WTC11 (cell line): ENCODE measurements at regions not wholly inside any gene's neighbourhood (a gene's known extent, or its start where the extent isn't known, plus 50 kb on each side); places are given as distances from the start of the nearest gene placed in this dataset.

Experiments
- ATAC-seq: fragments of 200-7000 bp; cut with Tn5 transposase; 2 replicates; pipeline ENCODE4 v1.10.0; 2021; ENCODE audit warnings: mild to moderate bottlenecking, moderate library complexity
- CTCF ChIA-PET: fragments of 300-600 bp; sonication (Branson Sonifier 250); formaldehyde crosslinking; loops from one replicate; lab custom pipeline; 2021; ENCODE audit warnings: antibody characterized with exemption; lab: Charles Lee
- POLR2A ChIA-PET: fragments of 350-600 bp; sonication (Branson Sonifier 250); formaldehyde crosslinking; loops from one replicate; lab custom pipeline; 2021; ENCODE audit warnings: antibody characterized with exemption; lab: Charles Lee
- DNase-seq: peaks from one replicate; pipeline ENCODE4 v3.0.0; 2021; ENCODE audit warnings: low spot score
- H3K27ac Mint-ChIP-seq: 2 replicates; pipeline ENCODE4 v1.8.0; 2021; ENCODE audit warnings: mixed read lengths
- H3K27me3 Mint-ChIP-seq: 2 replicates; pipeline ENCODE4 v1.8.0; 2021; ENCODE audit warnings: low read depth, mild to moderate bottlenecking, moderate library complexity, mixed read lengths
- H3K36me3 Mint-ChIP-seq: 2 replicates; pipeline ENCODE4 v1.8.0; 2021; ENCODE audit warnings: mixed read lengths
- H3K4me1 Mint-ChIP-seq: 2 replicates; pipeline ENCODE4 v1.8.0; 2022; ENCODE audit warnings: mixed read lengths
- H3K4me3 Mint-ChIP-seq: 2 replicates; pipeline ENCODE4 v1.8.0; 2021; ENCODE audit warnings: mild to moderate bottlenecking, moderate library complexity, mixed read lengths
- H3K9me3 Mint-ChIP-seq: 2 replicates; pipeline ENCODE4 v1.8.0; 2021; ENCODE audit warnings: mixed read lengths
- CBFB ChIP-seq: sonication (generic); formaldehyde crosslinking; IDR thresholded peaks from 2 replicates; pipeline ENCODE4 v1.8.1; 2022; ENCODE audit warnings: mild to moderate bottlenecking, low read depth, missing genetic modification reagents
- ELF4 ChIP-seq: sonication (generic); formaldehyde crosslinking; IDR thresholded peaks from 2 replicates; pipeline ENCODE4 v1.8.1; 2022; ENCODE audit warnings: low read depth, mild to moderate bottlenecking, moderate library complexity, missing genetic modification reagents
- ETV6 ChIP-seq: sonication (generic); formaldehyde crosslinking; IDR thresholded peaks from 2 replicates; pipeline ENCODE4 v1.8.1; 2022; ENCODE audit warnings: mild to moderate bottlenecking, missing genetic modification reagents
- FOXK1 ChIP-seq: sonication (generic); formaldehyde crosslinking; IDR thresholded peaks from 2 replicates; pipeline ENCODE4 v1.8.0; 2022; ENCODE audit warnings: mild to moderate bottlenecking, moderate library complexity, missing genetic modification reagents
- JAZF1 ChIP-seq: fragments of 250-450 bp; sonication (Bioruptor Pico); IDR thresholded peaks from 2 replicates; pipeline ENCODE4 v1.9.0; 2021; ENCODE audit warnings: moderate library complexity, mild to moderate bottlenecking, inconsistent platforms
- NFE2L1 ChIP-seq: sonication (generic); formaldehyde crosslinking; IDR thresholded peaks from 2 replicates; pipeline ENCODE4 v1.8.1; 2023; ENCODE audit warnings: missing genetic modification reagents
- NR3C1 ChIP-seq: sonication (generic); formaldehyde crosslinking; conservative IDR thresholded peaks from 2 replicates; pipeline ENCODE4 v1.8.1; 2023; ENCODE audit warnings: low read depth, mild to moderate bottlenecking, missing genetic modification reagents
- SP1 ChIP-seq: sonication (generic); formaldehyde crosslinking; conservative IDR thresholded peaks from 2 replicates; pipeline ENCODE4 v1.8.1; 2022; ENCODE audit warnings: missing genetic modification reagents
- TCF7 ChIP-seq: sonication (generic); formaldehyde crosslinking; IDR thresholded peaks from 2 replicates; pipeline ENCODE4 v1.8.0; 2022; ENCODE audit warnings: mild to moderate bottlenecking, low read depth, missing genetic modification reagents, moderate library complexity
- TEAD1 ChIP-seq: sonication (generic); formaldehyde crosslinking; IDR thresholded peaks from 2 replicates; pipeline ENCODE4 v1.8.0; 2022; ENCODE audit warnings: mild to moderate bottlenecking, missing genetic modification reagents
- ZNF416 ChIP-seq: fragments of 250-450 bp; sonication (Bioruptor Pico); IDR thresholded peaks from 2 replicates; pipeline ENCODE4 v1.9.0; 2021; ENCODE audit warnings: mild to moderate bottlenecking, inconsistent platforms
- TF ChIP-seq, protein P1 (sequence below): sonication (generic); formaldehyde crosslinking; IDR thresholded peaks from 2 replicates; pipeline ENCODE4 v1.8.0; 2022; ENCODE audit warnings: mild to moderate bottlenecking, missing genetic modification reagents
- TF ChIP-seq, protein P2 (sequence below): sonication (generic); formaldehyde crosslinking; IDR thresholded peaks from 2 replicates; pipeline ENCODE4 v1.8.1; 2023; ENCODE audit warnings: mild to moderate bottlenecking, moderate library complexity, missing genetic modification reagents
- TF ChIP-seq, protein P3 (sequence below): sonication (generic); formaldehyde crosslinking; IDR thresholded peaks from 2 replicates; pipeline ENCODE4 v1.8.1; 2023; ENCODE audit warnings: mild to moderate bottlenecking, missing genetic modification reagents
- TF ChIP-seq, protein P4 (sequence below): sonication (generic); formaldehyde crosslinking; IDR thresholded peaks from 2 replicates; pipeline ENCODE4 v1.8.1; 2022; ENCODE audit warnings: low read depth, mild to moderate bottlenecking, moderate library complexity, missing genetic modification reagents, borderline replicate concordance
- TF ChIP-seq, protein P5 (sequence below): sonication (generic); formaldehyde crosslinking; IDR thresholded peaks from 2 replicates; pipeline ENCODE4 v1.8.0; 2022; ENCODE audit warnings: mild to moderate bottlenecking, missing genetic modification reagents
- TF ChIP-seq, protein P6 (sequence below): sonication (generic); formaldehyde crosslinking; IDR thresholded peaks from 2 replicates; pipeline ENCODE4 v1.8.0; 2022; ENCODE audit warnings: mild to moderate bottlenecking, missing genetic modification reagents
- TF ChIP-seq, protein P7 (sequence below): sonication (generic); formaldehyde crosslinking; conservative IDR thresholded peaks from 2 replicates; pipeline ENCODE4 v1.8.1; 2023; ENCODE audit warnings: mild to moderate bottlenecking, low read depth, missing genetic modification reagents, moderate library complexity
- TF ChIP-seq, protein P8 (sequence below): fragments of 250-450 bp; sonication (Bioruptor Pico); IDR thresholded peaks from 2 replicates; pipeline ENCODE4 v1.8.0; 2021; ENCODE audit warnings: mild to moderate bottlenecking

DNA sequence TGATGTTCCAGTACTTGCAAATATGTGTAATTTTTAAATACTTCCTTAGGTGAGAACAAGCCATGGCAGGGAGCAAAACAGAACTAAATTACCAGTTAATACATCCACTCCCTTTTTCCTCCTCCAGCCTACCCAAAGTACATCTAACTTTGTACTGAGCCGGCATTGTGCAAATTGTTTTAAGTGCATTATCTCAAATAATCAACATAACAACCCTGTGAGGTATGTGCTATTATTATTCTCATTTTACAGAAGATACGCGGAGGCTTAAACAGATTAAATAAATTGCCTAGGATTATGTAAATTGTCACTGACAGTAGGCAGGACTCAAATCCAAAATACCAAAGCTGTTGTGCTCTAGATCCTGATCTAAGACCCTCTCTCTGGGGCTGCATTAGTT, 55.5 kb upstream of the KLF4 start (continued):
- TF ChIP-seq, protein P1, sequence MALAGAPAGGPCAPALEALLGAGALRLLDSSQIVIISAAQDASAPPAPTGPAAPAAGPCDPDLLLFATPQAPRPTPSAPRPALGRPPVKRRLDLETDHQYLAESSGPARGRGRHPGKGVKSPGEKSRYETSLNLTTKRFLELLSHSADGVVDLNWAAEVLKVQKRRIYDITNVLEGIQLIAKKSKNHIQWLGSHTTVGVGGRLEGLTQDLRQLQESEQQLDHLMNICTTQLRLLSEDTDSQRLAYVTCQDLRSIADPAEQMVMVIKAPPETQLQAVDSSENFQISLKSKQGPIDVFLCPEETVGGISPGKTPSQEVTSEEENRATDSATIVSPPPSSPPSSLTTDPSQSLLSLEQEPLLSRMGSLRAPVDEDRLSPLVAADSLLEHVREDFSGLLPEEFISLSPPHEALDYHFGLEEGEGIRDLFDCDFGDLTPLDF (CRISPR knock-in tag), result no peak

DNA sequence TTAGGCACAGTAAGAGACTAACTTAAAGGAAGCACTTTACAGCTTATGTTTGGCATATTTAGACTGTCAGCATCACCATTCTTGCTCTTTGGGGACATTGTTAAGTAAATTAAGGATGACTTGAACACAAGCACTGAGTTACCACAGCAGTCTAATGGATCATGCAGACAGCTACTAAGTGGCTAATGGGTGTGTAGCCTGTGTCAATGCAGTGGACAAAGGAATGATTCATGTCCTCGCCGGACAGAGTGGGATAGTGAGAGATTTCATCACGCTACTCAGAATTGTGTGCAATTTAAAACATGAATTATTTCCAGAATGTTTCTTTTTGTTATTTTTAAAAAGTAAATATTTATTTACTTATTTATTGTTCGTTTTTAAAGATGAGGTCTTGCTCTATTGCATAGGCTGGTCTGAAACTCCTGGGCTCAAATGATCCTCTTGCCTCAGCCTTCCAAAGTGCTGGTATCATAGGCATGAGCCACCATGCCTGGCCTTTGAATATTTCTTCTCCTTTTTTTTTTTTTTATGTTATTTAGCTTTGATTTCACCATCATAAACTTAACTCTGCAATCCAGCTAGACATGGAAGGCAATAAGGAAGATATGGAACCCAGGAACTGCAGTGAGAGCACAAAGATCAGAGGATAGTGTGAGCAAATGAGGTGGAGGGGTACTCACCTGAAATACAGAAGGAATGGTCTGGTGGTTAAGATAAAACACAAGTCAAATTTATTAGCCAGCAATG, 53.0 kb upstream of the KLF4 start:
- CTCF ChIA-PET, result interaction anchor here (1.3 kb wide), 1 partner anchor 117 kb away, joined by 3 read pairs; no protein-coding TSS in a partner anchor
- H3K27me3 Mint-ChIP-seq, result no peaks in the 10 kb centered on the region
- no peaks in the 10 kb centered on the region for H3K9me3 Mint-ChIP-seq
- no peak overlapping the region for H3K4me3 Mint-ChIP-seq
- no peak for ATAC-seq
- peaks cover 42% of the 10 kb centered on the region for H3K4me1 Mint-ChIP-seq
- TF ChIP-seq, protein P2, sequence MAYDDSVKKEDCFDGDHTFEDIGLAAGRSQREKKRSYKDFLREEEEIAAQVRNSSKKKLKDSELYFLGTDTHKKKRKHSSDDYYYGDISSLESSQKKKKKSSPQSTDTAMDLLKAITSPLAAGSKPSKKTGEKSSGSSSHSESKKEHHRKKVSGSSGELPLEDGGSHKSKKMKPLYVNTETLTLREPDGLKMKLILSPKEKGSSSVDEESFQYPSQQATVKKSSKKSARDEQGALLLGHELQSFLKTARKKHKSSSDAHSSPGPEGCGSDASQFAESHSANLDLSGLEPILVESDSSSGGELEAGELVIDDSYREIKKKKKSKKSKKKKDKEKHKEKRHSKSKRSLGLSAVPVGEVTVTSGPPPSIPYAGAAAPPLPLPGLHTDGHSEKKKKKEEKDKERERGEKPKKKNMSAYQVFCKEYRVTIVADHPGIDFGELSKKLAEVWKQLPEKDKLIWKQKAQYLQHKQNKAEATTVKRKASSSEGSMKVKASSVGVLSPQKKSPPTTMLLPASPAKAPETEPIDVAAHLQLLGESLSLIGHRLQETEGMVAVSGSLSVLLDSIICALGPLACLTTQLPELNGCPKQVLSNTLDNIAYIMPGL, result no peak
- TF ChIP-seq CBFB (CRISPR knock-in tag) (no peak), NFE2L1 (CRISPR knock-in tag) (no peak), ETV6 (CRISPR knock-in tag) (no peak), ELF4 (CRISPR knock-in tag) (no peak), ZNF416 (CRISPR knock-in tag) (no peak), FOXK1 (no peak), NR3C1 (CRISPR knock-in tag) (no peak), JAZF1 (CRISPR knock-in tag) (no peak), TEAD1 (no peak), TCF7 (no peak), SP1 (CRISPR knock-in tag) (no peak)
- TF ChIP-seq, protein P3, sequence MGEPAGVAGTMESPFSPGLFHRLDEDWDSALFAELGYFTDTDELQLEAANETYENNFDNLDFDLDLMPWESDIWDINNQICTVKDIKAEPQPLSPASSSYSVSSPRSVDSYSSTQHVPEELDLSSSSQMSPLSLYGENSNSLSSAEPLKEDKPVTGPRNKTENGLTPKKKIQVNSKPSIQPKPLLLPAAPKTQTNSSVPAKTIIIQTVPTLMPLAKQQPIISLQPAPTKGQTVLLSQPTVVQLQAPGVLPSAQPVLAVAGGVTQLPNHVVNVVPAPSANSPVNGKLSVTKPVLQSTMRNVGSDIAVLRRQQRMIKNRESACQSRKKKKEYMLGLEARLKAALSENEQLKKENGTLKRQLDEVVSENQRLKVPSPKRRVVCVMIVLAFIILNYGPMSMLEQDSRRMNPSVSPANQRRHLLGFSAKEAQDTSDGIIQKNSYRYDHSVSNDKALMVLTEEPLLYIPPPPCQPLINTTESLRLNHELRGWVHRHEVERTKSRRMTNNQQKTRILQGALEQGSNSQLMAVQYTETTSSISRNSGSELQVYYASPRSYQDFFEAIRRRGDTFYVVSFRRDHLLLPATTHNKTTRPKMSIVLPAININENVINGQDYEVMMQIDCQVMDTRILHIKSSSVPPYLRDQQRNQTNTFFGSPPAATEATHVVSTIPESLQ (CRISPR knock-in tag), result no peak
- TF ChIP-seq, protein P4, sequence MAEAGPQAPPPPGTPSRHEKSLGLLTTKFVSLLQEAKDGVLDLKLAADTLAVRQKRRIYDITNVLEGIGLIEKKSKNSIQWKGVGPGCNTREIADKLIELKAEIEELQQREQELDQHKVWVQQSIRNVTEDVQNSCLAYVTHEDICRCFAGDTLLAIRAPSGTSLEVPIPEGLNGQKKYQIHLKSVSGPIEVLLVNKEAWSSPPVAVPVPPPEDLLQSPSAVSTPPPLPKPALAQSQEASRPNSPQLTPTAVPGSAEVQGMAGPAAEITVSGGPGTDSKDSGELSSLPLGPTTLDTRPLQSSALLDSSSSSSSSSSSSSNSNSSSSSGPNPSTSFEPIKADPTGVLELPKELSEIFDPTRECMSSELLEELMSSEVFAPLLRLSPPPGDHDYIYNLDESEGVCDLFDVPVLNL (CRISPR knock-in tag), result no peak
- TF ChIP-seq, protein P5, sequence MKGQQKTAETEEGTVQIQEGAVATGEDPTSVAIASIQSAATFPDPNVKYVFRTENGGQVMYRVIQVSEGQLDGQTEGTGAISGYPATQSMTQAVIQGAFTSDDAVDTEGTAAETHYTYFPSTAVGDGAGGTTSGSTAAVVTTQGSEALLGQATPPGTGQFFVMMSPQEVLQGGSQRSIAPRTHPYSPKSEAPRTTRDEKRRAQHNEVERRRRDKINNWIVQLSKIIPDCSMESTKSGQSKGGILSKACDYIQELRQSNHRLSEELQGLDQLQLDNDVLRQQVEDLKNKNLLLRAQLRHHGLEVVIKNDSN (CRISPR knock-in tag), result no peak
- TF ChIP-seq, protein P6, sequence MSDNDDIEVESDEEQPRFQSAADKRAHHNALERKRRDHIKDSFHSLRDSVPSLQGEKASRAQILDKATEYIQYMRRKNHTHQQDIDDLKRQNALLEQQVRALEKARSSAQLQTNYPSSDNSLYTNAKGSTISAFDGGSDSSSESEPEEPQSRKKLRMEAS (CRISPR knock-in tag), result no peak
- TF ChIP-seq, protein P1 (CRISPR knock-in tag), result no peak
- TF ChIP-seq, protein P7, sequence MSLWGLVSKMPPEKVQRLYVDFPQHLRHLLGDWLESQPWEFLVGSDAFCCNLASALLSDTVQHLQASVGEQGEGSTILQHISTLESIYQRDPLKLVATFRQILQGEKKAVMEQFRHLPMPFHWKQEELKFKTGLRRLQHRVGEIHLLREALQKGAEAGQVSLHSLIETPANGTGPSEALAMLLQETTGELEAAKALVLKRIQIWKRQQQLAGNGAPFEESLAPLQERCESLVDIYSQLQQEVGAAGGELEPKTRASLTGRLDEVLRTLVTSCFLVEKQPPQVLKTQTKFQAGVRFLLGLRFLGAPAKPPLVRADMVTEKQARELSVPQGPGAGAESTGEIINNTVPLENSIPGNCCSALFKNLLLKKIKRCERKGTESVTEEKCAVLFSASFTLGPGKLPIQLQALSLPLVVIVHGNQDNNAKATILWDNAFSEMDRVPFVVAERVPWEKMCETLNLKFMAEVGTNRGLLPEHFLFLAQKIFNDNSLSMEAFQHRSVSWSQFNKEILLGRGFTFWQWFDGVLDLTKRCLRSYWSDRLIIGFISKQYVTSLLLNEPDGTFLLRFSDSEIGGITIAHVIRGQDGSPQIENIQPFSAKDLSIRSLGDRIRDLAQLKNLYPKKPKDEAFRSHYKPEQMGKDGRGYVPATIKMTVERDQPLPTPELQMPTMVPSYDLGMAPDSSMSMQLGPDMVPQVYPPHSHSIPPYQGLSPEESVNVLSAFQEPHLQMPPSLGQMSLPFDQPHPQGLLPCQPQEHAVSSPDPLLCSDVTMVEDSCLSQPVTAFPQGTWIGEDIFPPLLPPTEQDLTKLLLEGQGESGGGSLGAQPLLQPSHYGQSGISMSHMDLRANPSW (CRISPR knock-in tag), result no peak
- TF ChIP-seq, protein P8, sequence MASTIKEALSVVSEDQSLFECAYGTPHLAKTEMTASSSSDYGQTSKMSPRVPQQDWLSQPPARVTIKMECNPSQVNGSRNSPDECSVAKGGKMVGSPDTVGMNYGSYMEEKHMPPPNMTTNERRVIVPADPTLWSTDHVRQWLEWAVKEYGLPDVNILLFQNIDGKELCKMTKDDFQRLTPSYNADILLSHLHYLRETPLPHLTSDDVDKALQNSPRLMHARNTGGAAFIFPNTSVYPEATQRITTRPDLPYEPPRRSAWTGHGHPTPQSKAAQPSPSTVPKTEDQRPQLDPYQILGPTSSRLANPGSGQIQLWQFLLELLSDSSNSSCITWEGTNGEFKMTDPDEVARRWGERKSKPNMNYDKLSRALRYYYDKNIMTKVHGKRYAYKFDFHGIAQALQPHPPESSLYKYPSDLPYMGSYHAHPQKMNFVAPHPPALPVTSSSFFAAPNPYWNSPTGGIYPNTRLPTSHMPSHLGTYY (CRISPR knock-in tag), result no peak
- POLR2A ChIA-PET, result no interaction called here
- H3K36me3 Mint-ChIP-seq, result no peaks in the 10 kb centered on the region
- H3K27ac Mint-ChIP-seq, result no peak overlapping the region
- no peak for DNase-seq
